HG03064 (cell line): ENCODE measurements at regions not wholly inside any gene's neighbourhood (a gene's known extent, or its start where the extent isn't known, plus 50 kb on each side); places are given as distances from the start of the nearest gene placed in this dataset.
"Not testable (repeated sequence)": the region's sequence is repeated elsewhere in the genome, so short reads cannot be mapped to it uniquely, and the experiment has no call there.

ENCODE experiments used
- ATAC-seq: cut with Tn5 transposase; IDR thresholded peaks from one replicate; pipeline ENCODE4 v1.9.1; 2021; ENCODE audit warnings: low read depth; ENCODE audit not compliant: unreplicated experiment

DNA sequence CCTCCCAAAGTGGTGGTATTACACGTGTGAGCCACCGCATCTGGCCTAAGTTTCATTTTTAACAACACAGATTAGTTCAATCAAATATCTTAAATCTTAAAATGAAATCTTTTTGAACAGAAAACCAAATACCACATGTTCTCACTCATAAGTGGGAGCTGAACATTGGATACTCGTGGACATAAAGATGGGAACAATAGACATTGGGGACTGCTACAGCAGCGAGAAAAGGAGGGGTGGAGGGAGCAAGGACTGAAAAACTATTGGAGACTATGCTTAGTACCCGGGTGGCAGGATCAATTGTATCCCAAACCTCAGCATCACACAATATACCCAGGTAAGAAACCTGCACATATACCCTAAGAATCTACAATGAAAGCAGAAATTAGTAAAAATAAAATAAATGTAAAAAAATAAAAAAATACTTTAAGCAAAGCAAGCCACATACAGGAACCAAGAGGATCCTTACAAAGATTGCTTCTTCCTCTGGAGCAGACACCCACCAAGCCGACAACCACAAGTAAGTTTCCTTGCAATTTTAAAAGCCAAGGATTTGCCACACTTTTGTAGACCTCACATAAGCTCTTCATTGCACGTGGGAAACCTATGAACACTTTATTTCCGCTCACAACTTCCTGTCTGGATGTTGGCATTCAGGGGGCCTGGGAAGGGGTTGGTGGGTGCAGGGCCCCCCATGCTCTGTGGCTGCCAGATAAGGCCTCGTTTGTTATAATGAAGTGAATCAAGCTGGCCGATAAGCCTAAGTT lies 147.9 kb downstream of the MYCN start:
- ATAC-seq = no peak

DNA sequence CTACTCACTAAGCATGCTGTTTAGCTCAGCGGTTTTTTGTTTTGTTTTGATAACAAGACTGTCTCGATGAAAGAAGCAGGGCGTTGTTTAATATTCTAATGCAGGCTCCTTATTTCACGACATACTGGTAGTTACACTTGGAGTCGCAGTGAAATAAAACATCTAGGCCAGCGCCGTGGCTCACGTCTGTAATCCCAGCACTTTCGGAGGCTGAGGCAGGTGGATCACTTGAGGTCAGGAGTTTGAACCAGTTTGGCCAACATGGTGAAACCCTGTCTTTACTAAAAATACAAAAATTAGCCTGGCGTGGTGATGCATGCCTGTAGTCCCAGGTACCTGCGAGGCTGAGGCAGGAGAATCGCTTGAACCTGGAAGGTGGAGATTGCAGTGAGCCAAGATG lies 145.8 kb downstream of the MYCN start:
- not testable (repeated sequence) for ATAC-seq

DNA sequence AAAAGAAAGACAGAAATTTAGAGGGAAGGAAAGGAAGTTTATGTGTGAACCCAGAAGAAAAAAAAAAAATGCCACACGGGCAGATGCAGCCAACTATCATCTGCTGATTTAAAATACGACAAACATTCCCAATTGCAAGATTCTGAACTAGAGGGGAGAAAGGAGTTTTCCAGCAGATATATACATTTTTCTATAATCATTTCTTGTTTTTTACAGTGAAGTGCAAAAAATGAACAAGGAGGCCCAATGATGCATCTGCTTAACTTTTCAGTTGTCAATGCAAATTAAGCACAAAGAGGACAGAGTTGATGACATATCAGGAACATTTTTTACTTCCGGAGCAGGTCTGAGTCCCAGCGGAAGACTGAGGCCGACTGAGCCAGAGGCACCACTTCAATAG lies 144.7 kb downstream of the MYCN start:
- no peak for ATAC-seq

DNA sequence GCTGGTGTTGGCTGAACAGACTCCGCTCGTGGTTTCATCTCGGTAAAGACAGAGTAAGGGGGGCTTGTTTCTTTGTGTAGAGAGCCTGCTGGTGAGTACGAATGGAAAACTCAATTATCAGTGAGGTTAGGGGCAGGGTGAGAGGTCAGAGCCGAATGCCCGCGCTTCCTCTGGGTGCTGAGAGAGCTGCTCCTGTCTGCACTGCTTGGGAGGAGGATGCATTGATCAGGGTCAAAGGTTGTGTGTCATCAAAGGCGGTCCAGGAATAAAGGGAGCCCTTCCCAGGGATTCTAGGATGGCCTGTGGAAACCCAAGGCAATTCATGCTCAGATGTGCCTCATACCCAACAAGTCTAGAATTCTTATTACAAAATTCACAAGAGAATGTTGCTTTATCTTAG lies 143.9 kb downstream of the MYCN start:
- ATAC-seq = no peak

DNA sequence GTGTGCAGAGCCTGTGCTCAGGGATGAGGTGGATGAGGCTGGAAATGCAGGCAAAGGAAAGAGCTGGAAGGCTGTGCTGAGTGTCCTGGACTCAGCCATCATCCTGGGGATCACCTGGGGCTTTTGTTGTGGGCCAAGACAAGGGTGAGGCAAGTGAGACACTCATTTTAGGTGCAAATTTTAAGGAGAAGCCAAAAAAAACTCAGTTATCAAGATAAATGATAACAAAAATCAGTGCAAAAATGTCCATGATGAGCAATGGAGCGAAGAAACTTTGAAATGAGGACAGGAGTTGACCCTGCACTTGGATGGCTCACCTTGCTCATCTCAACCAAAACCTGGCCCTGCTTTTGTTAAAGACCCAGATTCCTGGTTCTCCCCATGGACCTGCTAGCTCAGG lies 141.9 kb downstream of the MYCN start:
- ATAC-seq = no peak

DNA sequence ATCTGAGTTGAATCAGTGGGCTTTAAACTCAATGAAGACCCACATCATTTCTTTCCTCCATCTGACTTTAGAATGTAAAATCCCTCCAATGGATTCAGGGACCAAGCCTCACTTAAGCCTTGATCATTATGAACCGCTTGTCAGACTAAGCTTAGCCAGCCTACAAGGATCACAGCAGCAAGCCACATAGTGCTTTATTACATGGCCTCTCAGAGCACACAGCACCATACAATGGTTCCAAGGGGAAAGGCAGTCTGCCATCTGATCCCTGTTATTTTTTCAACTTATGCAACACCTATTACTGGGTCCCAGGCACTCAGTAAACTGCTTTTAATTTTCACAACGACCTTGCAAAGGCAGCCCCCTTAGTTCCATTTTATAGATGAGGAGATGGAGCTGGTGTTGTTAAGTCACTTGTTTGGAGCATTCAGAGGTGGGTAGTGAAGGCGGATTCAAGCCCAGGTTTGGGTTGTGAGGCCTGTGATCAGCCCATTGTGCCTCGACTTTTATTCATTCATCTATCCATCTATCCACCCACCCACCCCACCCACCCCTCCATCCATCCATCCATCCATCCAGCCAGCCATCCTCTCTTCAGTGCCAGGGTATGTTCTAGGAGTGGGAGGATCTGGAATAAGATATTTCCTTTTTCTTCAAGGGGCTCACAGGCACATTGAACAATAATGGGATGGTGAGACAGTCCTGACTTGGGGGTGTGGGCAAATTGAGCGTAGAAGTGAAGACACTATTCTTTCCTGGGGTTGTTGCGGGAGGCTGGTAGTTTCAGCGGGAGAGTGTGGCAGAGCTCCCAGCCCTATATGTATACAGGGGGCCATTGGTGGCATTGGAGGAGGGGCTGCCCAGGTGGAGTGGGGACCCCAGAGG lies 141.2 kb downstream of the MYCN start:
- ATAC-seq = no peak

DNA sequence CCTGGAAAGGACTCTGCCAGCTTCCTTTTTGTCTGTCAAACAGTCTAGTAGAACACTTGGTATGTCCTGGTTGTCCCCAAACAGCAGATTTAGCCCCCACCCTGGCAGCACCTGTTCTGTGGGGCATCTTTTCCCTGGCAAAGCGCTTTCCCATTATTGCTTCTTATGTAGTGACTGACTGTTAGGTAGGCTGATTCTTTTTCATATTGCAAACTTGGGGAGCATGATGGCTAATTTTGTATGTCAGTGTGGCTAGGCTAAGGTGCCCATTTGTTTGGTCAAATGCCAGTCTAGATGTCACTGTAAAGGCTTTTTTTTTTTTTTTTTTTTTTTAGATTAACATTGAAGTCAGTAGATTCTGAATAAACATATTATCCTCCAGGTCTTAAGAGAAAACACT lies 140.2 kb downstream of the MYCN start:
- ATAC-seq = no peak

DNA sequence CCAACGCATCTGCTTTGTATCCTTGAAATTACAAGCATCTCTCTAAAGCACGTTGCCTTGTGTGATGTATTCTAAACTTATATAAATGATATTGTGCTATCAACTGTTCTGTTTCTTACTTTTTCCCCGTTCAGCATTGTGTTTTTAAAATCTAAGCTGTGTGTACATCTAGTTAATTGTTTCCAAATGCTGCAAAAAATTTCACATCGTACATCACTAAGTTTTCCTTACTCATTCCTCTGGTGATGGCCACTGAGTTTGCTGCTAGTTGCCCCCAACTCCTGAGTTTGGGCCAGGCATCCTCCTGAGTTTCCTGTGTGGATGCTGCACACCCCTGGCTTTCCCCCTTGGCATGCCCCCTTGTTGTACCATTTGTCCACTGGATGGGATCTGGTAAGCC lies 139.7 kb downstream of the MYCN start:
- ATAC-seq = no peak

DNA sequence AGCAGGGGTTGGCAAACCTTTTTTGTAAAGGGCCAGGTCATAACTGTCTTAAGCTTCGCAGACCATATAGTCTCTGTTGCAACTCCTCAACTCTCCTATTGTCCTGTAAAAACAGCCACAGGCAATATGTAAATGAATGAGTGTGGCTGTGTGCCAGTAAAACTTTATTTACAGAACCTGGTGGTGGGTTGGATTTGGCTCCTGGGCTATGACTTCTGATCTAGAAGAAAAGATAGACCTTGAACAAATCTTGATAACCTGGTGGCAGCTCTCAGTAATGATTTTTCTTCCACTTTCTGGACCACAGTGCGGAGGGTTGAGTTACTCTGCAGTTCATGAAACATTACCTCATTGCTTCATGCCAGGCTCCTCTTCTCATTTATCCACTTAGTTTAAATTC lies 139.3 kb downstream of the MYCN start:
- no peak for ATAC-seq

DNA sequence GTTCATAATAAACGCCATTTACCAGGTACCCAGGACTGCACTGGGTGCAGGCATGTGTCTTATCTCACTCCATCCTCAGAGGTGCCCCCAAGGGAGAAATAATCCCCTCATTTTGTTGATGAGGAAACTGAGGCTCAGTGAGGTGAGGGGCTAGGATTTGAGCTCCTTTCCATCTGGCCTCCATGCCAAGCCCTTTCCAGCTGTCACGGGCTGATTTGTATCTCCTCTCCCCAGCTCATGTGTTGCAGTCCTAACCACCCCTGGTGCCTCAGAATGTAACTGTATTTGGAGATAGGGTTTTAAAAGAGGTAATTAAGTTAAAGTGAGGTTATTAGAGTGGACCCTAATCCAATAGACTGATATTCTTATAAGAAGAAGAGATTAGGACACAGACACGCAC lies 137.3 kb downstream of the MYCN start:
- no peak for ATAC-seq

DNA sequence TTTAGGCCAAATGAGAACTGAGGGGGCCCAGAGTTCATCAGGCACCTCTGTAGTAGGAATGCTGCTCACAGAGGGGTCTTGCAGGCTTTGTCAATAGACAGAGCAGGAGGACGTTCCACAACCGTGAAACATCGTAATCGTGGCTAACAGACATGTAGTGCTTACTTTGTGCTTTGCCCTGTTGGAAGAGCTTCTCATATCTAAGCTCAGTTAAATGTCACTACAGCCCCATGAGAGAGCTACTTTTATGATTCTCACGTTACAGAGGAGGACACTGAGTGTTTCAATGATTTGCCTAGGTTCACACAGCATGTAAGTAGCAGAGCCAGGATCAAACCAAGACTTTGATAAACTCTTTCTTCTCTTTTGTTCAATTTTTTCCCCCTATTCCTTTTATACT lies 136.6 kb downstream of the MYCN start:
- no peak for ATAC-seq

DNA sequence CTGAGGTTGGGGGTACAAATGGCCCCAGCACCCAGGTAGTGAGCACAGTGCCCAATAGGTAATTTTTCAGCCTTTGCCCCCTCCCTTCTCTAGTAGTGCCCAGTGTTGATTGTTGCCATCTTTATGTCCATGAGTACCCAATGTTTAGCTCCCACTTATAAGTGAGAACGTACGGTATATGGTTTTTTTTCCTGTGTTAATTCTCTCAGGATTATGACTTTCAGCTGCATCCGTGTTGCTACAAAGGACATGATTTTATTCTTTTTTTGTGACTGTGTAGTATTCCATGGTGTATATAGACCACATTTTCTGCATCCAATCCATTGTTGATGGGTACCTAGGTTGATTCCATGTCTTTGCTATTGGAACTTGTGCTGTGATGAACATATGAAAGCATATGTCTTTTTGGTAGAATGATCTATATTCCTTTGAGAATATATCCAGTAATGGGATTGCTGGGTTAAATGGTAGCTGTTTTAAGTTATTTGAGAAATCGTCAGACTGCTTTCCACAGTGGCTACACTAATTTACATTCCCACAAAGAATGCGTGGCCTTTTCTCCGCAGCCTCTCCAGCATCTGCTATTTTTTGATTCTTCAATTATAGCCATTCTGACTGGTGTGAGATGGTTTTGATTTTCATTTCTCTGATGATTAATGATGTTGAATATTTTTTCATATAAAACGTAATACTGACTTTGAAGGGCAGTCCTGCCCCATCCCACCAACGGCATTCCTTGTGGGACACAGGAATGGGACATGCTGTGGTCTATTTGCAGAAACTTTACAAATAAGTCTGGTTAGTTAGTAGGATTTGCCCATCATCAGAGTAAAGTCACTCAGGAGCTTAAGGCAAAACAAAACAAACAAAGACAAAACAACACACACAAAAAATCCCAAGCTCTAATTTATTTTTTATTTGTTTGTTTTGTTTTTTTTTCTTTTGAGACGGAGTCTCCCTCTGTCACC lies 135.0 kb downstream of the MYCN start:
- no peak for ATAC-seq

DNA sequence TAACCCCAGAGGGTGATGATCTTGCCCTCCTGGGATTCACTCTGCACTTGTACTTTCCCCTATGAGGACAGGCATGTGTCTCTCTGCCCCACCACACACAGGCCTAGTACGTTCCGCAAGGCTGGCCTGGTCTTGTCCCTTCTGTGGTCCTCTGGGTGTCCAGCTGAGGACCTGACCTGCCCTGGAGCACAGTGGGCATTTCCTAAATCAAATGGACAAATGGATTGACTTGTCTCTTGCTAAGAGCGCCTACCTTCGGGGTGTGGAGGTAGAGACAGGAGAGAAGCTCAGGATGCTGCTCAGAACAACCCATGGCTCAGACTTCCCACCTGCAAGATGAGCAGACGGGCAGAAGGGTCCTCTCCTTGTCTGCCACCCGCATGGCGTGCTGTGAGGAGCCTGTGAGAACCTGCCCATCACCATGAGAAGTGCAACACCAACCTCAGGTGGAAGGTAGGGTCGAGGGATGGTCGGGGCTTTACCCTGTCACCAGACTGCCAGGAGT lies 133.6 kb downstream of the MYCN start:
- no peak for ATAC-seq

DNA sequence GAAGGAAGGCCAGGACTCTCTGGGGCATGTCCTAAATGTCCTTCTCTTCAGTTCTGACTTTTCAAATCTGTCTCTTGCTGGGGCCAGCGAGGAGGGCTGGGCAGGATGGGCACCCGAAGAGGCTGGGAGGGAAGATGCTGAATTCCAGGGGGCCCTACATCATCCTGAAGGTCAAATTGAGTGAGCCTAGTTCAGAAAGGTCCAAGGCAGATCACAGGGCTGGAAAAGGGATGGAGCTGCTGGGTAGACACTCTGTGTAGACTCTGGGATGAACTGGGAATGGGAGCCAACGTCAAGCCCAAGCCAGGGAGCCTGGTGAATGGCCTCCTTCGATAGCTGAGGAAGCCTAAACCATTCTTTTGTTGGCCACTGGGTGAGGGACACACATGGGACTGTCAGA lies 133.1 kb downstream of the MYCN start:
- ATAC-seq = no peak

DNA sequence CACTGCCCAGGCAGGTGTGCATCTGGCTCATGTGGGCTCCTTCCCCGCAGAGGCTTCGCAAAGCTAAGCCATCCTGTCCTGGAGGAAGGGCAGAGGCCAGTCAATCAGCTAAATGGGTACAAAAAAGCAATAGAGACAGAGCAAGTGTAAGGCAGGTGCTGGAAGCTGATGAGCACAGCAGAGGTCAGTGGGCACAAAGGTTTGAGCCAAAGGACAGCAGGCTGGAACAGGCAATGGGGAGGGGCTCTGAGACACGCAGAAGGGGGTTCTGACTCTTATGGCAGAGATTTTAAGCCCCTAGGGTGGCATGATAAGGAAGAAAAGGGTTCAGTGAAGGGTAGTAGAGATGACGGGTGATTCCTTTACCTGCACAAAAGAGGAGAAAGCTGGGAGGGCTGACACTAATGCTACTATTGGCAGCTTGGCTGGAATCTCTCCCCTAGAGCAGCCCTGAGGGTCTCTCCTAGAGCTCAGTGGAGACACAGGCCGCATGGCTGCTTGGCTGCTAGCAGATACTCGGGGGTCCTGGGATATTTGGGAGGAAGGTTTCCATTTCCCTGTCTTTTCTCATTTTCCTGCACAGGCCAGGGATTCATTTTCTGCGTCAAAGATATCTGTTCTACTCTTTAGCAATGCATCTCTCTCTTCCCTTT lies 132.4 kb downstream of the MYCN start:
- no peak for ATAC-seq

DNA sequence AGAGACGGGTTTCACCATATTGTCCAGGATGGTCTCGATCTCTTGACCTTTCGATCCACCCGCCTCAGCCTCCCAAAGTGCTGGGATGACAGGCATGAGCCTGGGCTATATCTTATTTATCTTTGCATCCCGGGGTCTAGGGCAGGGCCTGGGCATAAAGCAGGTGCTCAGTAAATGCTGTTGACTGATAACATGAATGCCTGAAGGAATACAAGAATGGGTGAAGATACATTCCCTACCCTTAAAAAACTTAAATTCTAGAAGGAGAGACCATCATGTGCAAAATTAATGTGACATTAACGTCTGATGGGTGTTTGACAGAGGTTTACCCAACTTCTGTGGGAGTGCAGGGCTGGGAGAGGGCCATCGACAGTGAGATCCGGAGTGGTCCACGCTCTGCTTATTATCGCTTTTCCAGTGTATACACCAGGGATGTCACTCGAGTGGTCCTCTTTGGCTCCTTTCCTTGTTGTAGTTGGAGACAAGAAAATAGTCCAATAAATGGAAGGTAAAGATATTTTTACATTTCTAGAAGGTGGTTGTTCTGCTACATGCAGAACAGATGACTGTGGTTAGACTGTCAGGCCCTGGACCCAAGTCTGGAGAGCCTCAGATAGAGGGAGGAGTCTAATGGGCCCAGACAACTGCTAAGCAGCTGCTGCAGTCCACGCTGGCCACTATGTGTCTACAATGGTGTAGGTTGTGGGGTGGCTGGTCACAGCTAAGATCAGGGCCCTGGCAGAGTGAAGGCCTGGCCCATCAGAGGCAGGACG lies 131.7 kb downstream of the MYCN start:
- no peak for ATAC-seq

DNA sequence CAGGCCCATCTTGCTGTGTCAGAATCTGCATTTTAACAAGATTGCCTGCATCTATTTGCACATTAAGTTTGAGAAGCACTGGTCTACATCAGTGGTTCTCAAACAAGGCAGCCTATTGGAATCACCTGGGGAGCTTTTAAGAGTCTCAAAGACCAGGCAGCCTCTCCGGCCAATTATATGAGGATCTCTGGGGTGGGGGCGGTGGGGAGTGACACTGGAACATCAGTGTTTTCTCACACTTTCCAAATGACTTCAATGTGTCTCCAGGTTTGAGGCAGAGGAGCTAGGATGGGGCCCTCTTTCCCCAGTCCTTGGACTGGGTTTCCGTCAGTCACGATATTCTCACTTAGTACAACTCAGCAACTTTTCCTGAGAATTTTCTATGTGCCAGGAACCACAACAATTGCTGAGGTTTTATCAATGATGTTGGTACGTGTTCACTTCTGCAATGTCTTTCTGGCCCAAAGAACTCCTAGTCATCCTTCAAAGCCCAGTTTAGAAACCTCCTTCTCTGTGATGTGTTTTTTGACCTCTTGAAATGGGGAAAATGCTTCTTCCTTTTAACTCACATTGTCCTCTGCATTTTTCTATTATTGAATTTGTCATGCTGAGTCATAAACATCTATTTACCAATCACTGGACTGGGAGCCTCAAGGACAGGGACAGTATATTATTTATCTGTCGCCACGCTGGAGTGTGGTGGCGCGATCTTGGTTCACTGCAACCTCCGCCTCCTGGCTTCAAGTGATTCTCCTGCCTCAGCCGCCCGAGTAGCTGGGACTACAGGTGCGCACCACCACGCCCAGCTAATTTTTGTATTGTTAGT lies 130.9 kb downstream of the MYCN start:
- no peak for ATAC-seq

DNA sequence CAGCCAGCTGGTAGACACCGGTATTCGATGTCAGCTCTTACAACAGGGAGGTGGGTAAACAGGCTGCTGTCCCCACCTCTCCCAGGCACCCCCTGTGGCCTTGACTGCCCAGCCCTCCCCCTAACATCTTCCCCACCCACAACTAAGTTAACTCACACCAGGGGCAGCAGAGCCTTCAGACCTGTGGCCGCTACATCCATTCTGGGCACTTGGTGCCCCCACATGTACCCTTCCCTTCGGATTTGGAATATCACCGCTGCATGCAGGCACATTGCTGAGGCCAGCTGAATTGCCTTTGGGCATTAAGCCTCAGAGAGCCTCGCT lies 130.3 kb downstream of the MYCN start:
- ATAC-seq = no peak
